ENCODE measurements at regions not wholly inside any gene's neighbourhood (a gene's known extent, or its start where the extent isn't known, plus 50 kb on each side); places are given as distances from the start of the nearest gene placed in this dataset.

DNA sequence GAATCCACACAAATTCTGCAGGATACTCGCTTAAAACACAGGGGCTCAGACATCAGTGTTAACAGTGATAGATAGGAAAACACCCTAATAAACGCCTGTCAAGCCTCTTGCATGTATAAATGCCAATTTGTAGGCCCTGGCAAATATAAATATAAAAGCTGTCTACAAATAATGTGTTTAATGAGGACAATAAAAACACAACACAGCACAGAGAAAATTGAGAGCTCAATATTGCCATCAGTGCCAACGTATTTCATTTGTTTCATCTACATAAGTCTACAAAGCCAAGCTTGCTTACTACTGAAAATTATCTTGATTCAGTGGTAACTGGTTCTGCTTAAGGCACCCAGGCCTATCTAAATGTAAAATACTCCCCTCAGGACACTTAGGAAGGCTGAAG lies 1387.0 kb upstream of the TENM4 start:
- H3K27ac ChIP-seq, result no peak overlapping the region
- H3K36me3 ChIP-seq (ENCODE audit: low read depth, missing control alignments), result no peaks in the 10 kb centered on the region
- H3K4me3 ChIP-seq, result no peak overlapping the region
- no peaks in the 10 kb centered on the region for H3K27me3 ChIP-seq
- H3K4me1 ChIP-seq, result no peaks in the 10 kb centered on the region
- TF ChIP-seq POLR2A (IDR thresholded peaks at IDR 0.05) (no peak), CTCF (IDR thresholded peaks at IDR 0.05) (no peak)
- 63 to 79% methylated on average over 3 of the region's 3 CpGs for WGBS, 2 donors
- intact Hi-C loops (cut with DNase I; ENCODE audit: low total_unique reads), result no loop called here
- DNase-seq, result no peak
- H3K9me3 ChIP-seq, result no peaks in the 10 kb centered on the region

DNA sequence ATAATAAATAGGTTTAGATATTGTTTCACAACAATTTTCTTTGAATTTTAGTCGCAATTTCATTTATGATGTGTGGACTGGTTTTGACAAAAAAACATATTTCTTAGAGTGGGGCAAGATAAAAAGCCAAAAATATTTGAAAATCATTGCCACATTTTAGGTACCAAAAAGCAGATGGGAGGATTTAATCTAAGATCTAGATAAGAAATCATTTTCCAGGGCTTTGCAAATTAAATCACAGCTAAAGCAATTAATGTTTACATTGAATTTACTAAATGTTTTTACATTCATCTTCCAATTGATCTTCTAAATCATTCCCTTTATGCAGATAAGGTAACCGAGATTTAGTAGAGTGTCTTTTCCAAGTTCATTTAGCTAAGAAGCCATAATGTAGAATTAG lies 1386.0 kb upstream of the TENM4 start:
- WGBS, 2 donors, result 85 to 93% methylated on average over 2 of the region's 2 CpGs
- Histone ChIP-seq H3K9me3 (no peaks in the 10 kb centered on the region), H3K4me3 (no peak overlapping the region), H3K27ac (no peak overlapping the region), H3K36me3 (ENCODE audit: low read depth, missing control alignments) (no peaks in the 10 kb centered on the region), H3K27me3 (no peaks in the 10 kb centered on the region), H3K4me1 (no peaks in the 10 kb centered on the region)
- intact Hi-C loops (cut with DNase I; ENCODE audit: low total_unique reads), result no loop called here
- no peak for TF ChIP-seq CTCF (IDR thresholded peaks at IDR 0.05)
- no peak for DNase-seq

- intact Hi-C loops (cut with DNase I; ENCODE audit: low total_unique reads), result no loop called here
Observed at GRCh38 chr11:80822308-80822707, 1381.5 kb upstream of the TENM4 start.

GRCh38 chr11:80819271-80819670 lies 1378.4 kb upstream of the TENM4 start:
- Histone ChIP-seq H3K4me1 (no peaks in the 10 kb centered on the region), H3K4me3 (no peak overlapping the region), H3K27ac (no peak overlapping the region), H3K27me3 (no peaks in the 10 kb centered on the region), H3K9me3 (no peaks in the 10 kb centered on the region), H3K36me3 (ENCODE audit: low read depth, missing control alignments) (no peaks in the 10 kb centered on the region)
- TF ChIP-seq CTCF (IDR thresholded peaks at IDR 0.05) (no peak), POLR2A (IDR thresholded peaks at IDR 0.05) (no peak)
- DNase-seq, result no peak
- intact Hi-C loops (cut with DNase I; ENCODE audit: low total_unique reads), result no loop called here
- 90 to 100% methylated on average over 1 of the region's 1 CpG for WGBS, 2 donors

More at GRCh38 chr11:80822308-80822707, 1381.5 kb upstream of the TENM4 start:
- 76 to 89% methylated on average over 7 of the region's 7 CpGs for WGBS, 2 donors
- H3K27me3 ChIP-seq, result no peaks in the 10 kb centered on the region
- DNase-seq, result no peak
- no peaks in the 10 kb centered on the region for H3K4me1 ChIP-seq
- no peaks in the 10 kb centered on the region for H3K36me3 ChIP-seq (ENCODE audit: low read depth, missing control alignments)
- H3K9me3 ChIP-seq, result no peaks in the 10 kb centered on the region
- no peak overlapping the region for H3K4me3 ChIP-seq
- H3K27ac ChIP-seq, result no peak overlapping the region
- no peak for TF ChIP-seq POLR2A (IDR thresholded peaks at IDR 0.05)
- TF ChIP-seq CTCF (IDR thresholded peaks at IDR 0.05), result no peak

GRCh38 chr11:80816966-80817365 lies 1376.1 kb upstream of the TENM4 start:
- Histone ChIP-seq H3K9me3 (no peaks in the 10 kb centered on the region), H3K27me3 (no peaks in the 10 kb centered on the region), H3K4me3 (no peak overlapping the region), H3K36me3 (ENCODE audit: low read depth, missing control alignments) (no peaks in the 10 kb centered on the region), H3K27ac (no peak overlapping the region), H3K4me1 (no peaks in the 10 kb centered on the region)
- no peak for TF ChIP-seq POLR2A (IDR thresholded peaks at IDR 0.05)
- no peak for DNase-seq
- intact Hi-C loops (cut with DNase I; ENCODE audit: low total_unique reads), result no loop called here
- WGBS, 2 donors, result 83 to 87% methylated on average over 4 of the region's 4 CpGs
